WERI-Rb-1 (cell line): ENCODE measurements at regions not wholly inside any gene's neighbourhood (a gene's known extent, or its start where the extent isn't known, plus 50 kb on each side); places are given as distances from the start of the nearest gene placed in this dataset.

Source experiments
- DNase-seq: peaks from one replicate; pipeline ENCODE4 v3.0.0-alpha.2; 2020
- H3K27ac ChIP-seq: fragments of 250-450 bp; sonication (Bioruptor Pico); 2 replicates; pipeline ENCODE4 v1.5.1; 2020; ENCODE audit warnings: mild to moderate bottlenecking, moderate library complexity
- H3K27me3 ChIP-seq: fragments of 250-450 bp; sonication (Bioruptor Pico); 2 replicates; pipeline ENCODE4 v1.5.1; 2021; ENCODE audit warnings: mild to moderate bottlenecking, low read depth, moderate library complexity; ENCODE audit not compliant: insufficient read depth, severe bottlenecking
- H3K36me3 ChIP-seq: fragments of 250-450 bp; sonication (Bioruptor Pico); 2 replicates; pipeline ENCODE4 v1.5.1; 2020; ENCODE audit warnings: mild to moderate bottlenecking, moderate library complexity
- H3K4me3 ChIP-seq: 2 replicates; pipeline ENCODE4 v1.5.1; 2011; ENCODE audit warnings: low read depth, mild to moderate bottlenecking, control low read depth, low read length
- H3K9me3 ChIP-seq: fragments of 250-450 bp; sonication (Bioruptor Pico); 2 replicates; pipeline ENCODE4 v1.5.1; 2021; ENCODE audit warnings: mild to moderate bottlenecking, moderate library complexity; ENCODE audit not compliant: severe bottlenecking
- CTCF ChIP-seq: IDR thresholded peaks from 2 replicates; pipeline ENCODE4 v1.5.1; 2011; ENCODE audit warnings: low read depth, mild to moderate bottlenecking, control low read depth, inconsistent platforms, low read length

GRCh38 chr3:86519819-86520218 lies 471.1 kb downstream of the VGLL3 start:
- Histone ChIP-seq H3K4me3 (no peak overlapping the region), H3K9me3 (no peaks in the 10 kb centered on the region), H3K27ac (no peak overlapping the region), H3K27me3 (no peaks in the 10 kb centered on the region), H3K36me3 (no peaks in the 10 kb centered on the region)
- no peak for DNase-seq
- TF ChIP-seq CTCF = no peak

- H3K27ac ChIP-seq = no peak overlapping the region
- no peak overlapping the region for H3K4me3 ChIP-seq
- no peaks in the 10 kb centered on the region for H3K36me3 ChIP-seq
- no peaks in the 10 kb centered on the region for H3K9me3 ChIP-seq
- no peaks in the 10 kb centered on the region for H3K27me3 ChIP-seq
- TF ChIP-seq CTCF = no peak
- DNase-seq = no peak
Measured at GRCh38 chr3:86481636-86482035, 509.3 kb downstream of the VGLL3 start.

DNA sequence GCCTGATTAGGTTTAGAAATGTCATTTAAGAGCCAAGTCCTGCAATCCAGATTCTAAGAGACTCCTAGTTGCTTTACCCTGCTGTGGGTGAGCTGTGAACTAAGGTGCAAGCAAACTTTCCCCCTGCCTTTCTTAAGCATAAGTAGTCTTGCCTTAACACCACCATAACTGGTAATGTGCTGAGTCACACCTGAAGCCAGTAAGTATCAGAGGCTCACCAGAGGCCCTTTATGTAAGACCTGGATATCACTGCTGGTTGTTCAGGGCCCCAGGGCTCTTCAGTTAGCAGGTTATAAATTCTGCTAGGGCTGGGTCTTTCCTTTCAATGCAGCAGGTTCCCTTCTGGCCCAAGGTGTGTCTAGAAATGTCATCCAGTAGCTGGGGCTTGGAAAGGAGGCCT lies 509.9 kb downstream of the VGLL3 start:
- Histone ChIP-seq H3K27me3 (no peaks in the 10 kb centered on the region), H3K9me3 (no peaks in the 10 kb centered on the region), H3K27ac (no peak overlapping the region), H3K36me3 (no peaks in the 10 kb centered on the region), H3K4me3 (no peak overlapping the region)
- no peak for DNase-seq
- TF ChIP-seq CTCF = no peak

DNA sequence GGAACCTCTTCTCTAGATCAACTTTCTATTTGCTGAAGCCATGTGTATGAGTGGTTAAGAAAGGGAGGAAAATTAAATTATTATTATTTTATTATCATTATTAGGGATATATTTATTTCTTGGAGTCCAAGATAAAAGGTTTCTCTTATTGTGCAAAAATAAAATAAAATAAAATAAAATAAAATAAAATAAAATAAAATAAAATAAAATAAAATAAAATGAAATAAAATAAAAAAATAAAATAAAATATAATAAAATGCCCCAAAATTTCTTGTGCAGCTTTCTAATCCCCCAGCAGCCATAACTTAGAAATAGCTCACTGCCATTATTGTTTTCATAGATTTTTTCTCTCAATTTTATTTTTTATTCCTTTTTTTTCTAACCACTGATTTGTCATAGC lies 526.8 kb downstream of the VGLL3 start:
- Histone ChIP-seq H3K36me3 (no peaks in the 10 kb centered on the region), H3K27me3 (no peaks in the 10 kb centered on the region), H3K9me3 (no peaks in the 10 kb centered on the region), H3K4me3 (no peak overlapping the region), H3K27ac (no peak overlapping the region)
- DNase-seq = no peak
- no peak for TF ChIP-seq CTCF

DNA sequence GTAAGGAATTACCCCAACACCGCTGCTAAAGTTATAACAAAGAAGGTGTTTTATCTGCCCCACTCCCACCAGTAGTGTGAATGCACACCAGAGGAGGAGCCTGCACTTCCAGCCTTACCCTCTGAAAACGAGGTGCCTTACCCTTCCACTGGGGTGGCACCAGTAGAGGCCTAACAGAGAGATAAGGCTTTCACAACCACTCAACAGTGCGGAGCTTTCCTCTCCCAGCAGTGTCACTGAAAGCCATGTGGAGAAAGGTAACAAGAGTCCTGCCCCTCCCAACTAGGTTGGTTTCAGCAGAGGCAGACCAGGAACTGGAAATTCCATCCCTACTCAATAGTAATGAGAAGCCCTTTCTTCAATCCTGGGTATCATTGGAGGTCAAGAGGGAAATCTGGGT lies 539.2 kb downstream of the VGLL3 start:
- Histone ChIP-seq H3K4me3 (no peak overlapping the region), H3K27me3 (no peaks in the 10 kb centered on the region), H3K27ac (no peak overlapping the region), H3K9me3 (no peaks in the 10 kb centered on the region), H3K36me3 (no peaks in the 10 kb centered on the region)
- DNase-seq = no peak
- TF ChIP-seq CTCF = no peak

DNA sequence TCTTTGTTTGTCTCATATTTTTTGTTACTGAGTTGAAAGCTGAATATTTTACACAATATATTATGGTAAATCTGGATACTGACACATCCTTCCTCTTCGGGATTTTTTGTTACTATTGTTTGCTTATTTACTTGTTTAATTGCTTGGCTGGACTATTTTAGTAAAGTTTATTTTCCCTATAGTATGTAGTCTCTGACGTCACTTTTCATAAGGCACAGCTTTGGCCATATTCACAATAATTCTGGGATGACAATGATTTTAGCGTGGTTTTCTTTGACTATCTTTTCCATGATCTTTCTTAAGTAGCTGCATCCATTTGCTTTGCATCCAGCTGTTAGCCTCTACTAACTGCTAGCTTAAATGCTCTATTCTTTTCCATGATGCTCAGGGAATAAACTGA lies 552.4 kb downstream of the VGLL3 start:
- Histone ChIP-seq H3K4me3 (no peak overlapping the region), H3K27ac (no peak overlapping the region), H3K9me3 (no peaks in the 10 kb centered on the region), H3K36me3 (no peaks in the 10 kb centered on the region), H3K27me3 (no peaks in the 10 kb centered on the region)
- no peak for DNase-seq
- no peak for TF ChIP-seq CTCF
